HG03575 (cell line): ENCODE measurements at regions not wholly inside any gene's neighbourhood (a gene's known extent, or its start where the extent isn't known, plus 50 kb on each side); places are given as distances from the start of the nearest gene placed in this dataset.
"Not testable (repeated sequence)": the region's sequence is repeated elsewhere in the genome, so short reads cannot be mapped to it uniquely, and the experiment has no call there.

ENCODE experiments used
- ATAC-seq: cut with Tn5 transposase; IDR thresholded peaks from one replicate; pipeline ENCODE4 v1.9.1; 2021; ENCODE audit not compliant: unreplicated experiment, insufficient number of reproducible peaks, low FRiP score; ENCODE audit errors: extremely low read depth

DNA sequence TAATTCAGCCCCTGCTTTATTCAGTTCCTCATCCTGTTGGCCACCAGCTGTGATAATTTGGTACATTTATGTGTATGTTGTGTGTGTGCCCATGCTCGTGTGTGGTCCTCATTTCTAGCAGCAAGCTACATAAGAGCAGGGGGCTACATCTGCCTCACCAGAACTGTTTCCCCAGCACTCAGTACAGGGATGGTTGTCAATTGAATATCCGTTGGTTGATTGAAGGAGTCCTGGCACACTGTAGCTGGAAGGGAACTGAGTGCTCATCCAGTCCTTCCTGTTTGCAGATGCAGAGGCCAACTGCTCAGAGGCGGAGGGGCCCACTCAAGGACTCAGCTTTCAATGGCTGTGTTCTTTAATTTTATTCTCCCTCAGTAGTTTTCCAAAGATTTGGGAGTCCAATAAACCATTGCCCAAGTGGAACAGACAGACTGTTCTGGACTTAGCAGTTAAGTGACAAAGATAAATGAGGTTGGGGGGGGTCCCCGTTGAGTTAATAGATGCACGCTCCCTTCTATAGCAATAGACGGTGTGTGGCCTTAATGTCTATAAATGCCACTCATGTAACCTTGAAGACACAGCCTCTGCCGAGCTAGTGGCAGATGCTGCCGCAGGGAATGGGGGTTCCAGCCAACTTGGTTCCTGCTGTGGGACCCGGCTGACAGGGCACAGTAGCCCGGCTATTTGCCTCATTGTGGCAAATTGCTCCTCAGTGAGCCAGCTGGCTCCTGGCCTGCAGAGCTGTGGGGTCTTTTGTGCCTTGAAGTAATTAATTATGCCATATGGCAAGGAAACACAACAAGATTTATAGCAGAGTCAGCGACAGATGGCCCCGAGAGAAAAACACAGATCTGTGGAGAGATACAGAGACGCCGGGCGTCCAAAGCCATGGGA is 71.4 kb upstream of the GRK3 start:
- ATAC-seq: no peak

DNA sequence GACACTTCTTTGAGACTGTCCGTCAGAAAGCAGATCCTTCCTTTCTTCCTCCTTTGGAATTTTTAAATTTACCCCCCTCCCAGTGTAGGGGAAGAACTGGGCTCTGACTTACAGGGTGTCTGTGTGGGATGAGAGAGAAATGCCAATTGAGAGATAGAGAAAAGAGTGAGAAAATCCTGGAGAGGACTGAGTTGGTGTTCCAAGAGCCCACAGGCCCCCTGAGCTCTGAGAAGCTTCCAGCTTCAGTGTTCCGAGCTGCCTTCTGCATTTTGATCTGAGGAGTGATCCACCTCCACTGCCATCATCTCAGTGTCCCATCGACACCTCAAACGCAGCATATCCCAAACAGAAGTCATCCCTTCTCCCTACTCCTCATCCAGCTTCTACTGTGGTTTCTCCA is 70.7 kb upstream of the GRK3 start:
- no peak for ATAC-seq

DNA sequence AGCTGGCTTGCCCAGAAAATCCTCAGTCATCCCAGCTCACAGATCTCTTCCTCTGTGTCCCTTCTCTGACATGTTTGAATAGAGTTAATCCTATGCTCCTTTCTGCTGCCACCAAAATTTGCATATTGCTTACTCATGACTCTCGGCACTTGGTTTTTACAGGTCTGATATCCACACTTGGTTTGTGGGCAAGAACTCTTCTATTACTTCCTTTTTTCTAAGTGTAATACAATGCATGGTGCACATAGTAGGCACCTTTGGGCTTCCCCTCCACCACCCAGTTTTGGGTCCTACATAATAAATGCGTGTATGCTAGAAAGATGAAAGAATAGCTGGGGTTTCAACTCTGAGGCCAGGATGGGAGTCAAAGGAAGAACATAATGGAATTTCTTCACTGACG is 69.7 kb upstream of the GRK3 start:
- ATAC-seq: peak; percentile 51

DNA sequence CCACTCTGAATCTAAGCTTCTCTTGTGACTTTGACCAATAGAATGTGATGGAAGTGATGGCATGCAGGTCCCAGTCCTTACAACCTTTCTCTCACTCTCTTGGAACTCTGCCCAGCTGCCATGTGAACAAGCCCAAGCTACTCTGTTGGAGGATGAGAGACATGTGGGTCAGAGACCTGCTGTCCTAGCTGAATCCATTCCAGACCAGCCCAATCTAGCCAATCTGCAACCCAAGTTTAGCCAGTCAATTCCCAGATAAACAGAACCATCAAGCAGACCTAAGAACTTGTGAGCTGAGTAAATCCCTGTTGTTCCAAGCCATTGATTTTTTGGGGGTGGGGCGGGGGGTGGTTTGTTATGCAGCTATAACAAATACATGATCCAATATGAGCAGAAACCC is 69.2 kb upstream of the GRK3 start:
- ATAC-seq: no peak

DNA sequence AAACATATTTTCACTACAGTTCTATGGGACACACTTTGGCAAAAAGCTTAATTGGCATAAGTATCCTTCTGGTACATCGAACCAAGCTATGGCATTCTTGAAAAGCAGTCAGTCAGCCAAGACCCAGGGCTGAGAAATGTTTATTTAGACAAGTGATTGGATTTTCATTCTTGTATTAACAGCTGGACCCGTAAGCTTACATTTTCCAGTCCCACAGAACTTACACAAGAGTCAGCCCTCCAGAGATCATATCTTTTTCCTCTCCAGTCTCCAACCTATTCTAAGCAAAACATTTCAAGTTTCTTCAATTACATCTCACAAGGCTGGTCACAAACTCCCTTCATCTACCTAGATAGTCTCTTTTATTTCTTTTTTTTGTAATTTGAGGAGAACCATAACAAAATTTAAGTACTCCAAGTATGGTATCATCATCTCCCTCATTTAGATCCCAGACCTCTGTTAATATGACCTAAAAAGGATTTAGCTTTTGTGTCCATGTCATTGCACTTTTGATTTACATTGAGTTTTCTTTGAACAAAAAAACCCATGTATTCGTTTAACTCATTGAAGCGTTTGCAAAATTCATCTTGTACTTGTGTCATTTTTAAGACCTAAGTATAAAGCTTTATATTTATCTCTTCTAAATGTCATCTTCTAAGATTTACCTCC is 67.9 kb upstream of the GRK3 start:
- no peak for ATAC-seq

DNA sequence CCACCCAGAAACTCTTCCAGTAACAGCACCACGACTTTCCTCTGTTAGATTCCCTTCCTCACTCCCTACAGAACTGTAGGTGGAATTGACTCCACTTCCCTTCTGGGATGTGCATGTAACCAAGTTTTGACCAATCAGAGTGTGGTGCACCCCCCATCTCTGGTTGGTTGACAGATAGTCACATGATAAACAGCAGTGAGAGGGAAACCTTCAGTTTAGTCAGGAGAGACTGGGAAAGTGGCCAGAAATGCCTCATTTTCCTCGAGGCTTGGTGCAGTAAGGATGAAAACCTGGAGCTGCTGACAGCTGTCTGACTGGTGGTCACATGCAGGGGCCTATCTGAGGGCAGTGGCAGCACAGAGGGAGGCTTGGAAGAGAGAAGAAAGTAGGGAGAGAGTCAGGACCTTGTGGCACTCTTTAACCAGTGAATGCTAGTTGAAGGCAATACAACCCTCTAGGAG is 67.3 kb upstream of the GRK3 start:
- ATAC-seq: no peak

DNA sequence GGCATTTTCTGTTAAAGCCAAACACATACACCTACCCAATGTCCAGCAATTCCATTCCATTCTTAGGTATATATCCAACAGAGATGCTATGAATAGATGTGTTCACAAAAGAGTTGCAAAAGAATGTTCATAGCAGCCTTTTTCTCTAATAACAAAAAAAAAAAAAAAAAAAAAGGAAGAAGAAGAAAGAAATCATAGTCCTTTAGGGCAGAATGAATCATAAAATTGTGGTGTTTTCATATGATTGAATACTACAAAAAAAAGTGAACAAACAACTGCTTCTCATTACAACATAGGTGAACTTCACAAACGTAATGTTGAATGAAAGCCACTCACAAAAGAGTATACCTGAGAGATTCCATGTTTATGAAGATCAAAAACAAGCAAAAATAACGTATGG is 66.8 kb upstream of the GRK3 start:
- no peak for ATAC-seq

DNA sequence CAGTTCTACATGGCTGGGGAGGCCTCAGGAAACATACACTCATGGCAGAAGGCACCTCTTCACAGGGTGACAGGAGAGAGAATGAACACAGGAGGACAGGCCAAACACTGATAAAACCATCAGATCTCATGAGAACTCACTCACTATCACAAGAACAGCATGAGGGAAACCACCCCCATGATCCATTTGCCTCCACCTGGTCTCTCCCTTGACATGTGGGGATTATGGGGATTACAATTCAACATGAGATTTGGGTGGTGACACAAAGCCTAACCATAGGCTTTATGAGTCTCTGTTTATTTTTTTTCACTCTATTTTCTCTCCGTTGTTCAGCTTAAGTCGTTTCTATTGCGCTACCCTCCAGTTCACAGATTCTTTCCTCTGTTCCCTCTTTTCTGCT is 63.8 kb upstream of the GRK3 start:
- not testable (repeated sequence) for ATAC-seq

DNA sequence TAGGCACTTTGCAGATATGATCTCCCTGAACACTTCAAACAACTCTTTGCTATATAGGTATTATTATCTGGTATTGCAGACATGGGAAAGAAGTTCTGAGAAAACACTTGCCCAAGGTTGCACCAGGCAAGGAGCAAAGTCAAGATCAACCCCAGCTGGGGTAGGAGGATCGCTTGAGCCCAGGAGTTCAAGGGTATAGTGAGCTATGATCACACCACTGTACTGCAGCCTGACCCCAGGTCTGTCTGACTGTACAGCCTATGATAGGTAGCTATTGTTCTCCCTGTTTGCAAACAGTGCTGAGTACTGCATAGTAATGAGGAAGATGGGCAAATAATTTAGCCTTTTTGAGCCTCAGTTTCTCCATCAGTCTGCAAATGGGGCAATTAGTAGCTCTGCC is 60.5 kb upstream of the GRK3 start:
- not testable (repeated sequence) for ATAC-seq

DNA sequence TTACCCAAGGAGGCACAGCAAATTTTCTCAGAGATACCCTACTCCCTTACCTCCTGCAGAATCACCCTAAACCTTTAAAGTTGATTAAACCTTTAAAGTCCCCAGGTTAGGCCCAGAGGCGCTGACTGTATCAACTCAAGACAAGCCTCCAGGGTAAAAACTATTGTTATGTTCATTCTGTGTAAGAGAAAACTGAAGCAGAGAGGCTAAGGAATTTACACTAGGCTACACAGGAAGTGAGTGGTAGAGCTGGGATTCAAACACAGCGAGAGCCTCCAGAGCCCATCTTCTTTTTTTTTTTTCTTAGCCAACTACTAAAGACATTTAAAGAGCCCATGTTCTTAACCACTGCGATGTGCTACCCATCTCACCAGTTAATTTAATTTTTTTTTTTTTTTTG is 56.3 kb upstream of the GRK3 start:
- no peak for ATAC-seq

DNA sequence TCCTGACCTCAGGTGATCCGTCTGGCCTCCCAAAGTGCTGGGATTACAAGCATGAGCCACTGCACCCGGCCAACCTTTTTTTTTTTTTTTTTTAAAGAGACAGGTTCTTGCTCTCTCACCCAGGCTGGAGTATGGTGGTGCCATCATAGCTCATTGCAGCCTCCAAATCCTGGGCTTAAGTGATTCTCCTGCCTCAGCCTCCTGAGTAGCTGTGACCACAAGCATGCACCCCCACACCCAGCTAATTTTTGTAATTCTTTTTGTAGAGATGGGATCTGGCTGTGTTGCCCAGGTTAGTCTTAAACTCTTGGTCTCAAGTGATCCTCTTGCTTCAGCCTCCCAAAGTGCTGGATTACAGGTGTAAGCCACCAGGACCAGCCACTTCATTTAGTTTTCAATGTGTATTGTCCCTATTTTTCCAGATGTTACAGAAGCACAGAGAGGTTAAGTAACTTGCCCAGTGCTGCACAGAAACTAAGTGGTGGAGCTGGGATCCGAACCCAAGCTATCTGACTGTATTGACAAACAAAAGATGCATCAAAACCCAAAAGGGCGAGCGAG is 55.6 kb upstream of the GRK3 start:
- no peak for ATAC-seq

DNA sequence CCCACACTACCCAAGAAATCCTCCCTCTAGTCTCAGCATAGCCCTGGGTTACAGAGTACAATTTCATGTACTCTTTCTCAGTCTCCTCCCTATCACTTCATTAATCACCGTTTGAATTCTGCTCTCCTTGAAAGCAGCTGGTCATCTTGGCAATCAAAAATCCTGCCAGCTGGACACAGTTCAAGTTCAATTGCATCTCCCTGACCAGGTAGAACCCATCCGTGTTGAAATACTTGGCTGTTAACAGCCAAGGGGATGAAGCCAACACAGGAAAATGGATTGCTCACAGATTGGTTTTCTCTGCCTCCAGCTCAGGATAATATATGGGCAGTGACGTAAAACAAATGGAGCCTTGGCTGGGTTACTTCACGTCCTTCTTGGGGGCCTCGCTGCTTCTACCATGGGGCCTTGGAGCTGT is 55.1 kb upstream of the GRK3 start:
- no peak for ATAC-seq

DNA sequence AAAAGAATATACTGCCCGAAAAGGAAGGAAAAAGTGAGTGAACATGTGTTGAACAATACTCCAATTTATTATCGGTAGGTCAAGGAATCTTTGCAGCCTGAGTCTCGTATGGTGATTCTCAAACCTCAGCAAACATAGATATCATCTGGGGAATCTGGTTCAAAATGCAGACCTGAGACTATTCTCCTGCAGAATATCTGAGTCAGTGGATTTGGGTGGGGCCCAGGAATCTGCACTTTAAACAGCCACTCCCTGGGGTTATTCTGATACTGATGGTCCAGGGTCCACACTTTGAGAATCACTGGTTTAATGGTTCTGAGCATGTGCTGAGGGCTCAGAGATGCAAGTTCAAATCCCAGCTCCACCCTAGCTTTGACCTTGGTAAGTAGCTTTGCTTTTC is 53.6 kb upstream of the GRK3 start:
- no peak for ATAC-seq

DNA sequence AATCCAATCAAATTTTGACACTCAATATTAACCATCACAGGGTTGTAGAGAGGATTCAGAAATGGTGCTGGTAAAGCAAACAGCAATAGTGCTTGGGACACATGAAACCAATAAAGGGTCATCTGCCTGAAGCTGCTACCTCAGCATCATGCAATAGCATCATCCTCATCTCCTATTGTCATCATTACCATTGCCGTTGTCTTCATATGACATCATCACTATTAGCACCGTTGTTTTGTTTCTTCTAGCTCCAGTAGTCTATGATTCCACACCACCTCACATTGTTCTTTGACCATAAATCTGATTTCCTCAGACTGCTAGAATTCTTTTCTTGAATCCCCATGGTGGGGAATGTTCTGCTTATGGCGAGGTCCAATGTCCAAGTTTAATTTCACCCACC is 52.8 kb upstream of the GRK3 start:
- ATAC-seq: no peak

DNA sequence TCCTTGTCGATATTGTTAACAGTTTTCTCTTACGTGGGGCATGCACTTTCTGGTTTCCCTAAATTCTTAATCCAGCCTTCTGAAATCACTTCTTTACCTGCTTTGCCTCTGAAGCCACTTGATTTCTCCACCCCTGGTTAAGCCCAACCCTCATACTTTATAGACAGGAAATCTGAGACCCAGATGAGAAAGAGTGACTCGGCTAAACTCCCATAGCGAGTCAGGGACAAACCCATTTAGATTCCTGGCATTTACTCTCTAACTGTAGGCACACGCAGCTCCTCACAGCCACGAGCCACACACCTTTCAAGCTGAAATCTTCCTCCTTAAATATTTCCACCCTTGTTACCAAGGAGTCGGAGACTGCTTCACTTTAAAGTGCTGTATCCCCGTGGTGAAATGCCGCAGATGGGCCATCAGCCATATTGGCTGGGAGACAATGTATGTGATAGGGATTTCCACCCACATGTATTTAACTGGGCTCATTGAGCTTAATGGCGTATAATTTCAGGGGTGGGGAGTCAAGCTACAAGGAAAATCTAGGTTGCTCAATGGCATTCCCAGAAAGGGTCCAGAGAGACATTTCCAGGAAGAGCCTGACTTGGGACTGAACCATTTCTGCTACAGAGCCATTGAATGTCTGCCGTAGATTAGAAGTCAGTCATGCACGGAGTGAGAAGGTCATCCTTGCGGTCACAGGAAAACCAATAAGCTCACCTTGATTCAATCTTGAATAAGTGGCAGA is 49.9 kb upstream of the GRK3 start:
- ATAC-seq: no peak
